ENCODE measurements at regions not wholly inside any gene's neighbourhood (a gene's known extent, or its start where the extent isn't known, plus 50 kb on each side); places are given as distances from the start of the nearest gene placed in this dataset.

DNA sequence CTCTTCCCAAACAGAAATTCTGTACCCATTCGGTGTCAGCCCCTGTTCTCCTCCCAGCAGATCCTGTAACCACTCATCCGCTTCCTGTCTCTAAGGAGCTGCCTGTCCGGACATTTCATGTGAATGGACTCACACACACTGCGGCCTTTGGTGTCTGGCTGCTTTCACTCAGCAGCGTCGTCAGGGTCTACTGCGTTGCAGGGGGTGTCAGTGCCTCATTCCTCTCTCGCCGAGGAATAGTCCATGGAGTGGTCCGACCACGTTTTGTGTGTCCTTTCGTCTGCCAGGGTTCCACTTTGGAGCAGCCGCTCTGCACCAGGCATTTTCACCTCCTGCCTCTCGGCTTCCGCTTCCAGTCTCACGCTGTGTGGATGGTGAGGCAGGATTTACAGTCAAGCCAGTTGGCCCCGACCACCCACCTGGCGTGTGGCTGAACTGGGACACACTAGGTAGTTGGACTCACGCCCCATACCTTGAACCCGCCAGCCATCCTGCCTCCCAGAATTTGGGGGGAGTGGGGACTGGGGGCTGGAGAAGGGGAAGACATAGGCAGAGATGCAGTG lies 188.2 kb upstream of the CIBAR2 start:
- TF ChIP-seq POLR2AphosphoS5 (IDR thresholded peaks at IDR 0.05; ENCODE audit: low read depth, low read length), result no peak
- TF ChIP-seq, protein P1, sequence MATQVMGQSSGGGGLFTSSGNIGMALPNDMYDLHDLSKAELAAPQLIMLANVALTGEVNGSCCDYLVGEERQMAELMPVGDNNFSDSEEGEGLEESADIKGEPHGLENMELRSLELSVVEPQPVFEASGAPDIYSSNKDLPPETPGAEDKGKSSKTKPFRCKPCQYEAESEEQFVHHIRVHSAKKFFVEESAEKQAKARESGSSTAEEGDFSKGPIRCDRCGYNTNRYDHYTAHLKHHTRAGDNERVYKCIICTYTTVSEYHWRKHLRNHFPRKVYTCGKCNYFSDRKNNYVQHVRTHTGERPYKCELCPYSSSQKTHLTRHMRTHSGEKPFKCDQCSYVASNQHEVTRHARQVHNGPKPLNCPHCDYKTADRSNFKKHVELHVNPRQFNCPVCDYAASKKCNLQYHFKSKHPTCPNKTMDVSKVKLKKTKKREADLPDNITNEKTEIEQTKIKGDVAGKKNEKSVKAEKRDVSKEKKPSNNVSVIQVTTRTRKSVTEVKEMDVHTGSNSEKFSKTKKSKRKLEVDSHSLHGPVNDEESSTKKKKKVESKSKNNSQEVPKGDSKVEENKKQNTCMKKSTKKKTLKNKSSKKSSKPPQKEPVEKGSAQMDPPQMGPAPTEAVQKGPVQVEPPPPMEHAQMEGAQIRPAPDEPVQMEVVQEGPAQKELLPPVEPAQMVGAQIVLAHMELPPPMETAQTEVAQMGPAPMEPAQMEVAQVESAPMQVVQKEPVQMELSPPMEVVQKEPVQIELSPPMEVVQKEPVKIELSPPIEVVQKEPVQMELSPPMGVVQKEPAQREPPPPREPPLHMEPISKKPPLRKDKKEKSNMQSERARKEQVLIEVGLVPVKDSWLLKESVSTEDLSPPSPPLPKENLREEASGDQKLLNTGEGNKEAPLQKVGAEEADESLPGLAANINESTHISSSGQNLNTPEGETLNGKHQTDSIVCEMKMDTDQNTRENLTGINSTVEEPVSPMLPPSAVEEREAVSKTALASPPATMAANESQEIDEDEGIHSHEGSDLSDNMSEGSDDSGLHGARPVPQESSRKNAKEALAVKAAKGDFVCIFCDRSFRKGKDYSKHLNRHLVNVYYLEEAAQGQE (IDR thresholded peaks at IDR 0.05; ENCODE audit: insufficient read depth in 1 of 2, low read depth in 2 of 2, low read length in 1 of 2), result no peak
- TF ChIP-seq, protein P2, sequence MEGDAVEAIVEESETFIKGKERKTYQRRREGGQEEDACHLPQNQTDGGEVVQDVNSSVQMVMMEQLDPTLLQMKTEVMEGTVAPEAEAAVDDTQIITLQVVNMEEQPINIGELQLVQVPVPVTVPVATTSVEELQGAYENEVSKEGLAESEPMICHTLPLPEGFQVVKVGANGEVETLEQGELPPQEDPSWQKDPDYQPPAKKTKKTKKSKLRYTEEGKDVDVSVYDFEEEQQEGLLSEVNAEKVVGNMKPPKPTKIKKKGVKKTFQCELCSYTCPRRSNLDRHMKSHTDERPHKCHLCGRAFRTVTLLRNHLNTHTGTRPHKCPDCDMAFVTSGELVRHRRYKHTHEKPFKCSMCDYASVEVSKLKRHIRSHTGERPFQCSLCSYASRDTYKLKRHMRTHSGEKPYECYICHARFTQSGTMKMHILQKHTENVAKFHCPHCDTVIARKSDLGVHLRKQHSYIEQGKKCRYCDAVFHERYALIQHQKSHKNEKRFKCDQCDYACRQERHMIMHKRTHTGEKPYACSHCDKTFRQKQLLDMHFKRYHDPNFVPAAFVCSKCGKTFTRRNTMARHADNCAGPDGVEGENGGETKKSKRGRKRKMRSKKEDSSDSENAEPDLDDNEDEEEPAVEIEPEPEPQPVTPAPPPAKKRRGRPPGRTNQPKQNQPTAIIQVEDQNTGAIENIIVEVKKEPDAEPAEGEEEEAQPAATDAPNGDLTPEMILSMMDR (IDR thresholded peaks at IDR 0.05), result no peak
- no peak for TF ChIP-seq TCF7L2 (IDR thresholded peaks at IDR 0.05; ENCODE audit: low read depth, low read length)
